ENCODE measurements at regions not wholly inside any gene's neighbourhood (a gene's known extent, or its start where the extent isn't known, plus 50 kb on each side); places are given as distances from the start of the nearest gene placed in this dataset.

DNA sequence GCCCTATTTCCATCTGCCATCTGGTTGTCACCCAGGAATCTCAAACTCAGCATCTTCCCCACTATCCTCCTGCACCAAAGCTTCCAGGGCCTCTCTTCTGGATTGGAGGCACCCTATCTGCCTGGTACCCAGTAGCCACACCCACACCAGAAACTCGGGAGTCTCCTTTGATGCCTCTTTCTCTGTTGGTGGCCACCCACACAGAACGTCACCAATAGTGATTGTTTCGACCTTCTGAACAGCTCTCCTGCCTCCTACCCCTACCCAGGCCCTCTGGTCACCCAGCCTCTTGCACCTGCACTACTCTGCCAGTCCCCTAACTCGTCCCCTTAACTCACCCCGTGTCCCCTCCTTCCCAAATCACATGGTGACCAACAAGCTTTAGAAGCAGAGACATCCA is 95.0 kb downstream of the IRF2BPL start:
- Histone ChIP-seq H3K9me3 (ENCODE audit: control extremely low read depth in 1 of 3, control insufficient read depth in 2 of 3, insufficient read depth in 1 of 3, low read length in 2 of 3) (no peaks in the 10 kb centered on the region), H3K4me1 (ENCODE audit: control insufficient read depth in 2 of 2, insufficient read depth in 2 of 2, low read length in 2 of 2) (peaks cover 6 to 7% of the 10 kb centered on the region in 2 donors), H3K4me3 (ENCODE audit: control extremely low read depth in 1 of 5, extremely low read depth in 1 of 5, insufficient read depth in 1 of 5, low read depth in 2 of 5, low read length in 4 of 5) (no peak overlapping the region), H4K20me1 (ENCODE audit: control insufficient read depth, insufficient read depth, low read length, poor library complexity, severe bottlenecking) (no peaks in the 10 kb centered on the region), H3K9ac (ENCODE audit: low read length) (no peak overlapping the region), H3K27me3 (replicated peaks in 1 of 4; ENCODE audit: control extremely low read depth in 1 of 4, control insufficient read depth in 3 of 4, insufficient read depth in 4 of 4, low read length in 3 of 4) (no peaks in the 10 kb centered on the region), H3K36me3 (replicated peaks in 1 of 2; ENCODE audit: control extremely low read depth in 1 of 2, control insufficient read depth in 1 of 2, extremely low read depth in 1 of 2, insufficient read depth in 2 of 2, low read length in 1 of 2) (no peaks in the 10 kb centered on the region), H3K79me2 (ENCODE audit: control insufficient read depth, insufficient read depth, low read length) (no peaks in the 10 kb centered on the region), H2AFZ (ENCODE audit: insufficient read depth, low read depth, low read length, poor library complexity, severe bottlenecking) (no peak overlapping the region), H3K4me2 (replicated peaks; ENCODE audit: low read depth, low read length, poor library complexity, severe bottlenecking) (no peak overlapping the region), H3K27ac (ENCODE audit: low read length in 2 of 2) (no peak overlapping the region)
- H3K4me3 Mint-ChIP-seq: no peak overlapping the region
- H3K27me3 Mint-ChIP-seq: no peaks in the 10 kb centered on the region
- intact Hi-C loops (cut with micrococcal nuclease): no loop called here
- TF ChIP-seq CTCF (IDR thresholded peaks at IDR 0.05): no peak
- TF ChIP-seq EZH2 (IDR thresholded peaks at IDR 0.05; ENCODE audit: borderline replicate concordance, insufficient read depth, low read depth, low read length, poor library complexity, severe bottlenecking): no peak
- ChIA-PET CTCF (interaction anchor here (0.5 to 3.2 kb wide), 4 partner anchors 9 to 137 kb away, joined by 3 to 11 read pairs (median 3); no protein-coding TSS in a partner anchor), POLR2A (no interaction called here)
- no peaks in the 10 kb centered on the region for H3K9me3 Mint-ChIP-seq (ENCODE audit: insufficient read depth)
- no peak for DNase-seq
- H3K27ac Mint-ChIP-seq: no peak overlapping the region
- peaks cover 14% of the 10 kb centered on the region for H3K4me1 Mint-ChIP-seq
- whole genome bisulfite sequencing (ENCODE audit: insufficient coverage): 72% methylated on average over 5 of the region's 5 CpGs
- no peak for ATAC-seq (ENCODE audit: low read depth)

DNA sequence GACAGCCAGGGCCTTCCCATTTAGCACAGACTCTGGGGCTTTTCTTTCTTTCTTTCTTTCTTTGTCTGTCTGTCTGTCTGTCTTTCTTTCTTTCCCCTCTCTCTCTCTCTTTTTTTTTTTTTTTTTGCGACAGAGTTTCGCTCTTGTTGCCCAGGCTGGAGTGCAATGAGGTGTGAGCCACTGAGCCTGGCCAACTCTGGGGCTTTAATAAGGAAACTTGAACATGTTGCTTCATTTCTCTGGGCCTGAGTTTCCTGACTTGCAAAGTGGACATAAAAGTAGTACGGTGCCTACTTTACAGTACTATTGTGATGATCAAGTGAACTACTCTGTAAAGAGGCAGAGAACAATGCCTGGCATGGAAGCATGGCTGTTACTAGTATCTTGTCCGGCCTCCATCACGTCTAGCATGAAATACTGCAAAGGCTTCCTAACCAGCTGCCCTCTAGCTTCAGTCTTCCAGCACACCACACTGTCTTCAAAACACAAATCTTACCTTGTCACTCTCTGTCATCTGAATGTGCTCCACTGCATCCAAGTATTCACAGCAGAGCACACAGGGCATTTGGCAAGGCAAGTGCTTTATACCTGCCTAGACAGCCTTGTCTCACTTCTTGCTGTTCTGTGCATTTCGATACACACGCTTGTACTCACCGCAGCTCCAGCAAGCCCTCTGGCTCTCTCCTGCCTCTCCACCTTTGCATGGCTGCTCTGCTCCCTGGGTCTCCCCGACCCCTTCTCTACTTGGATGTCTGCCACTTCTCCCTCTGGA is 96.7 kb downstream of the IRF2BPL start:
- intact Hi-C loops (cut with micrococcal nuclease): no loop called here
- no peaks in the 10 kb centered on the region for H3K27me3 Mint-ChIP-seq
- Histone ChIP-seq H3K79me2 (ENCODE audit: control insufficient read depth, insufficient read depth, low read length) (no peaks in the 10 kb centered on the region), H2AFZ (ENCODE audit: insufficient read depth, low read depth, low read length, poor library complexity, severe bottlenecking) (no peak overlapping the region), H3K36me3 (replicated peaks in 1 of 2; ENCODE audit: control extremely low read depth in 1 of 2, control insufficient read depth in 1 of 2, extremely low read depth in 1 of 2, insufficient read depth in 2 of 2, low read length in 1 of 2) (no peaks in the 10 kb centered on the region), H3K9me3 (ENCODE audit: control extremely low read depth in 1 of 3, control insufficient read depth in 2 of 3, insufficient read depth in 1 of 3, low read length in 2 of 3) (no peaks in the 10 kb centered on the region), H3K4me2 (replicated peaks; ENCODE audit: low read depth, low read length, poor library complexity, severe bottlenecking) (no peak overlapping the region), H3K9ac (ENCODE audit: low read length) (no peak overlapping the region), H3K27me3 (replicated peaks in 1 of 4; ENCODE audit: control extremely low read depth in 1 of 4, control insufficient read depth in 3 of 4, insufficient read depth in 4 of 4, low read length in 3 of 4) (peaks cover 0 to 3% (median 0%) of the 10 kb centered on the region in 4 experiments), H3K4me3 (ENCODE audit: control extremely low read depth in 1 of 5, extremely low read depth in 1 of 5, insufficient read depth in 1 of 5, low read depth in 2 of 5, low read length in 4 of 5) (no peak overlapping the region), H3K27ac (ENCODE audit: low read length in 2 of 2) (no peak overlapping the region), H3K4me1 (ENCODE audit: control insufficient read depth in 2 of 2, insufficient read depth in 2 of 2, low read length in 2 of 2) (peaks cover 13 to 21% of the 10 kb centered on the region in 2 donors), H4K20me1 (ENCODE audit: control insufficient read depth, insufficient read depth, low read length, poor library complexity, severe bottlenecking) (no peaks in the 10 kb centered on the region)
- CTCF ChIA-PET: interaction anchor here (1.0 to 3.2 kb wide), 2 partner anchors 11 to 18 kb away, joined by 3 to 11 read pairs; no protein-coding TSS in a partner anchor
- H3K4me1 Mint-ChIP-seq: peaks cover 28% of the 10 kb centered on the region
- no peak overlapping the region for H3K4me3 Mint-ChIP-seq
- no peak for TF ChIP-seq CTCF (IDR thresholded peaks at IDR 0.05)
- TF ChIP-seq EZH2 (IDR thresholded peaks at IDR 0.05; ENCODE audit: borderline replicate concordance, insufficient read depth, low read depth, low read length, poor library complexity, severe bottlenecking): no peak
- H3K9me3 Mint-ChIP-seq (ENCODE audit: insufficient read depth): no peaks in the 10 kb centered on the region
- DNase-seq: no peak
- H3K27ac Mint-ChIP-seq: no peak overlapping the region
- no peak for ATAC-seq (ENCODE audit: low read depth)
- 93% methylated on average over 6 of the region's 9 CpGs for WGBS (ENCODE audit: insufficient coverage)
- POLR2A ChIA-PET: interaction anchor here (0.8 kb wide), 1 partner anchor 134 kb away, joined by 3 read pairs; no protein-coding TSS in a partner anchor
